DMS153 (cell line): ENCODE measurements at regions not wholly inside any gene's neighbourhood (a gene's known extent, or its start where the extent isn't known, plus 50 kb on each side); places are given as distances from the start of the nearest gene placed in this dataset.
A peak's percentile ranks its signal among the peaks of the same experiment; 100 is the strongest.

Experiments
- DNase-seq: peaks from one replicate; lab custom pipeline; 2025; lab: John Stamatoyannopoulos, UW

GRCh38 chr12:126384026-126384564 is 1318.9 kb downstream of the AACS start:
- DNase-seq, result peak; percentile 43

- no peak for DNase-seq
Observed at GRCh38 chr12:126385785-126386184, 1320.5 kb downstream of the AACS start.

GRCh38 chr12:126389220-126389841 is 1324.1 kb downstream of the AACS start:
- no peak for DNase-seq

GRCh38 chr12:126389961-126390360 is 1324.7 kb downstream of the AACS start:
- DNase-seq, result no peak

GRCh38 chr12:126390969-126391566 is 1325.8 kb downstream of the AACS start:
- no peak for DNase-seq

- DNase-seq, result no peak
Observed at GRCh38 chr12:126396536-126396935, 1331.3 kb downstream of the AACS start.

- DNase-seq, result no peak
Observed at GRCh38 chr12:126397071-126397581, 1331.9 kb downstream of the AACS start.

GRCh38 chr12:126397660-126398059 is 1332.4 kb downstream of the AACS start:
- no peak for DNase-seq

GRCh38 chr12:126400831-126401230 is 1335.6 kb downstream of the AACS start:
- DNase-seq, result no peak

- DNase-seq, result no peak
Observed at GRCh38 chr12:126404293-126404881, 1339.2 kb downstream of the AACS start.

GRCh38 chr12:126418400-126418799 is 1353.2 kb downstream of the AACS start:
- no peak for DNase-seq

- DNase-seq, result no peak
Observed at GRCh38 chr12:126419131-126419530, 1353.9 kb downstream of the AACS start.

- DNase-seq, result no peak
Observed at GRCh38 chr12:126424696-126425095, 1359.5 kb downstream of the AACS start.

GRCh38 chr12:126425264-126425663 is 1360.0 kb downstream of the AACS start:
- no peak for DNase-seq

GRCh38 chr12:126428769-126429168 is 1363.5 kb downstream of the AACS start:
- no peak for DNase-seq

- DNase-seq, result no peak
Observed at GRCh38 chr12:126430921-126431320, 1365.7 kb downstream of the AACS start.

GRCh38 chr12:126431767-126432166 is 1366.5 kb downstream of the AACS start:
- DNase-seq, result no peak

GRCh38 chr12:126432780-126433179 is 1367.5 kb downstream of the AACS start:
- no peak for DNase-seq

- no peak for DNase-seq
Observed at GRCh38 chr12:126434412-126434985, 1369.3 kb downstream of the AACS start.

- DNase-seq, result no peak
Observed at GRCh38 chr12:126436041-126436440, 1370.8 kb downstream of the AACS start.

GRCh38 chr12:126437934-126438333 is 1372.7 kb downstream of the AACS start:
- no peak for DNase-seq

GRCh38 chr12:126443977-126444376 is 1378.7 kb downstream of the AACS start:
- no peak for DNase-seq

- DNase-seq, result no peak
Observed at GRCh38 chr12:126447346-126447745, 1382.1 kb downstream of the AACS start.
